HG02852 (cell line): ENCODE measurements at regions not wholly inside any gene's neighbourhood (a gene's known extent, or its start where the extent isn't known, plus 50 kb on each side); places are given as distances from the start of the nearest gene placed in this dataset.
A peak's percentile ranks its signal among the peaks of the same experiment; 100 is the strongest.
"Not testable (repeated sequence)": the region's sequence is repeated elsewhere in the genome, so short reads cannot be mapped to it uniquely, and the experiment has no call there.

Experiments
- ATAC-seq: cut with Tn5 transposase; IDR thresholded peaks from one replicate; pipeline ENCODE4 v1.9.1; 2021; ENCODE audit warnings: mild to moderate bottlenecking, moderate library complexity; ENCODE audit not compliant: unreplicated experiment

- peak; percentile 61 for ATAC-seq
These were observed 78.1 kb upstream of the ZNF644 start for GRCh38 chr1:91099746-91100621.

- ATAC-seq = no peak
These were observed 76.6 kb upstream of the ZNF644 start for GRCh38 chr1:91098299-91098906.

- not testable (repeated sequence) for ATAC-seq
These were observed 73.5 kb upstream of the ZNF644 start for GRCh38 chr1:91095321-91095720.

GRCh38 chr1:91092503-91092902 is 70.7 kb upstream of the ZNF644 start:
- no peak for ATAC-seq

- no peak for ATAC-seq
These were observed 70.0 kb upstream of the ZNF644 start for GRCh38 chr1:91091812-91092211.

- peak; percentile 83 for ATAC-seq
These were observed 58.8 kb upstream of the ZNF644 start for GRCh38 chr1:91080650-91081049.

GRCh38 chr1:91078859-91079258 is 57.0 kb upstream of the ZNF644 start:
- ATAC-seq = no peak

GRCh38 chr1:91076834-91077233 is 55.0 kb upstream of the ZNF644 start:
- ATAC-seq = no peak

GRCh38 chr1:91075233-91076135 is 53.6 kb upstream of the ZNF644 start:
- no peak for ATAC-seq

- ATAC-seq = no peak
These were observed 51.5 kb upstream of the ZNF644 start for GRCh38 chr1:91073299-91073698.

GRCh38 chr1:91071838-91072237 is 50.0 kb upstream of the ZNF644 start:
- no peak for ATAC-seq
